HG03097 (cell line): ENCODE measurements at regions not wholly inside any gene's neighbourhood (a gene's known extent, or its start where the extent isn't known, plus 50 kb on each side); places are given as distances from the start of the nearest gene placed in this dataset.
"Not testable (repeated sequence)": the region's sequence is repeated elsewhere in the genome, so short reads cannot be mapped to it uniquely, and the experiment has no call there.

Experiments used
- ATAC-seq: cut with Tn5 transposase; IDR thresholded peaks from one replicate; pipeline ENCODE4 v1.9.1; 2021; ENCODE audit not compliant: unreplicated experiment, low FRiP score

DNA sequence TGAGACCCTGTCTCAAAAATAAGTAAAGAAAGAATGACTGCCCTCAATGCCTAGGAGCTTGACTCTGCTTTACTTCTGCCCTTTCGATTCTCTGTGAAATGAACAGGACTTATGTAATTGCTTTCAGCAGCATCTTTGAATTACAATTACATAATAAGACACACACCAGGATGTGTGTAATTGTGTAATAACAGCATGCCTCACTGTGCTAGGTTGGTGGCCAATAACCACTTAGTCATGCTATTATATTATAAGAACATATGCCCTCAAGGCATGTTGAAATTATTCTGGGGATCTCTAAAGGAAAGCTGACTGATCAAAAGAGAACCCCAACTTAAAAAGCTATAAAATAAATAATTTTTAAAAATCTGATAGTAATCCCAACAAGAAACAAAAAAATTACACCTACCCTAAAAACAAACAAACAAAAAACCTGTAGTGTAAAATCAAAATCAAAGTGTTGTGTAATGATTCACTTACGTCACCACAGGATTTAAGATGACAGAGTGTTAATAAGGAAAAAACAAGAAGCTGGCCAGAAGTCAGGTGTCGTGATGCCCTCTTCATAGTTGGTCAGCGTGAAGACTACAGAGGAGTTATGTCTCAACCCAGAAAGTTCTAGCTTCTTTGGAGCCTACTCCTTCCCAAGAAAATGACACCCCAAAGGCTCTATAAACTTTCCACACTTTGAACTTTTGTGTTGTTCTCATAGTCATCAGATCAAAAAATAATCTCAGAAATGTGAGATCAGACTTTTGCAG lies 70.5 kb upstream of the NBPF11 start:
- not testable (repeated sequence) for ATAC-seq

DNA sequence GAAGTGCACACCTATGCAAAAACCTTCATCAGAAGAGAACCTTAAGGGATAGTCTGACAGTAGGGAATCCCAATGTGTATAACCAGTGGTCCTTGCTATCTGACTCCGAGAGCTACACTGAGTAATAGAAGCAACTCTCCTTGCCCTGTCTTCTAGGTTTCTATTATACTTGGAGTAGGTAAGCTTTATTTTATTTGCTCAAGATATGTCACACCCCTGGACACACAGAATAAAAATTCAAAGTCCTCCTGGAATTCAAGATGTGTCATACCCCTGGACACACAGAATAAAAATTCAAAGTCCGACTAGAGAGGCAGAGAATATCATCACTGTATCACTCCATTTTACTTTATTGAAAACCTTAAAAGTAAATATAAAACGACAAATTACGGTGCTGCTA lies 69.5 kb upstream of the NBPF11 start:
- not testable (repeated sequence) for ATAC-seq

GRCh38 chr1:148219229-148219628 lies 67.1 kb upstream of the NBPF11 start:
- ATAC-seq, result not testable (repeated sequence)

- not testable (repeated sequence) for ATAC-seq
These were observed 59.1 kb upstream of the NBPF11 start for GRCh38 chr1:148211191-148211590.

DNA sequence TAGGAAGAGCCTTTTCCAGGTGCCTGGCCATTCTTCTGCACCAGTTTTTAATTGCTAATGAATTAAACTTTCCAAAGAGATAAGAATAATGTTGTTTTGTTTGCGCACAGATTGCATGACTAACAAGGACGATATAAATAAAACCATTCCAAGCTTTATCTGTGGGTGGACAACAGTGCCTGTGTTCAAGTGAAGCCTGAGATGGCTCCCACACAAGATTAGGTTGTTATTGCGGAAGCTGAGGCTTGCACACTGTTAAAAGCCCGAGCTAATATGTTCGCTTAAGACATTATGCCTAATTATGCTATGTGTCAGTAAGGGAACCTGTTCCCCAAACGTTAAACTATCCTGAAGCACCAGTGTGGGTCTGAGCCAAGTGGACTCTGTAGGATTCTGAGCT lies 58.5 kb upstream of the NBPF11 start:
- ATAC-seq, result not testable (repeated sequence)

GRCh38 chr1:148210166-148210565 lies 58.1 kb upstream of the NBPF11 start:
- ATAC-seq, result not testable (repeated sequence)

GRCh38 chr1:148202013-148202412 lies 49.9 kb upstream of the NBPF11 start:
- ATAC-seq, result not testable (repeated sequence)
